ENCODE measurements at regions not wholly inside any gene's neighbourhood (a gene's known extent, or its start where the extent isn't known, plus 50 kb on each side); places are given as distances from the start of the nearest gene placed in this dataset.
A peak's percentile ranks its signal among the peaks of the same experiment; 100 is the strongest.

DNA sequence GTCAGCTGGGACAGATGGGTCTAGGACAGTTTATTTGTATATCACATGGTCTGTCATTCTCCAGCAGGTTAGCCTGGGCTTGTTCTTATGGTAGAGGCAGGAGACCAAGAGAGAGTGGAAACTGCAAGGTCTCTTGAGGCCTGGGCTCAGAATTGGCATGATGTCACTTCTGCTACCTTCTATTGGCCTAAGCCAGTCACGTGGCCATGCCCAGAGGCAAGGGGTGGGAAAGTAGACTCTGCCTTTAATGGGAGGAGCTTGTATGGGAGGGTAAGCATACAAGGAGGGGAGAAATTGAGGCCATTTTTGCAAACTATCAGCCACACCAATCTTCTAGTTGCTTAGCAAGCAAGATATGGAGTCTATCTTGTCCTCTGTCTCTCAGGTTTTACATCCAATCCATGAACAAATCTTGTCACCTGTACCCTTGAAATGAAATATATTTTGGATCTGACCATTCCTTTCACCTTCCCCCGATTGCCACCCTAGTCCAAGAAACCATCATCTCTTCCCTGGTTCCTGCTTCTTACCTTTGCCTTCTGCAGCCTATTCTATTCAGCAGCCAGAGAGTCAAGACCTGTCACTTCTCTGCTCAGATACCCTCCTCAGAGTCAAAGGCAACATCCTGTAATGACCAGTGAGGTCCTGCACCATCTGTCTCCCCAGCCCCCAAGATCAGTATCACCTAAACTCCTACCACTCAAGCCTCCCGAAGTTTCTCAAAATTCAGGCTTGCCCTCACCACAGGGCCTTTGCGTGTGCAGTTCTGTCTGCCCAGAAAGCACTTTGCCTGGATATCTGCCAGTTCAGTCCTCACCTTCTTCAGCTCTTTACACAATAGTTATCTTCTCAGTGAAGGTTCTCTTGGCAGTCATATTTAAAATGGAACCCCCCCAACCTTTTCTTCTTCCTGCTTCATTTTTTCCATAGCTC is 240.0 kb downstream of the LOXHD1 start:
- FAIRE-seq, result peak; percentile 36
- Histone ChIP-seq H3K18ac (ENCODE audit: extremely low read depth, low read length) (no peak overlapping the region), H3K27ac (ENCODE audit: low read depth, low read length) (no peak overlapping the region)

More for the DNA sequence above, 240.0 kb downstream of the LOXHD1 start:
- H4K5ac ChIP-seq (ENCODE audit: insufficient read length, low read depth, low read length), result no peak overlapping the region
- CTCF ChIA-PET (ENCODE audit: partially characterized antibody), result interaction anchor here (0.8 to 3.1 kb wide), 11 partner anchors 9 to 244 kb away, joined by 3 to 12 read pairs (median 4); no protein-coding TSS in a partner anchor
- no peak overlapping the region for H4K8ac ChIP-seq (ENCODE audit: extremely low read depth, insufficient read depth, low read length)
- H2BK15ac ChIP-seq (ENCODE audit: low read length), result peak overlapping the region; percentile 93
- peaks cover 23 to 45% (median 27%) of the 10 kb centered on the region in 4 experiments for H3K4me1 ChIP-seq (replicated peaks in 1 of 4; ENCODE audit: control insufficient read depth in 3 of 4, insufficient read depth in 4 of 4, low read length in 3 of 4)
- no peak overlapping the region for H3K4me3 ChIP-seq (ENCODE audit: extremely low read depth in 1 of 4, insufficient read depth in 2 of 4, low read depth in 3 of 4, low read length in 4 of 4)
- no peaks in the 10 kb centered on the region for H3K79me1 ChIP-seq (ENCODE audit: low read depth, low read length)
- H2BK12ac ChIP-seq (ENCODE audit: low read depth, low read length), result peak overlapping the region; percentile 62; the same call in 1 of the 2 replicates
- no peaks in the 10 kb centered on the region for H3K36me3 ChIP-seq (ENCODE audit: control insufficient read depth in 2 of 4, insufficient read depth in 4 of 4, low read length in 3 of 4)
- H4K91ac ChIP-seq (replicated peaks; ENCODE audit: insufficient read length, low read length), result no peak overlapping the region
- POLR2A ChIA-PET (ENCODE audit: partially characterized antibody), result interaction anchor here (0.5 to 1.1 kb wide), 5 partner anchors 12 to 485 kb away, joined by 3 to 4 read pairs (median 3); no protein-coding TSS in a partner anchor
- H3K23ac ChIP-seq (ENCODE audit: insufficient read length), result no peak overlapping the region
- no peaks in the 10 kb centered on the region for H3K79me2 ChIP-seq (ENCODE audit: control insufficient read depth in 1 of 2, insufficient read depth in 2 of 2, low read length in 2 of 2)
- peaks cover 0 to 2% of the 10 kb centered on the region in 2 experiments for H4K20me1 ChIP-seq (replicated peaks in 1 of 2; ENCODE audit: control insufficient read depth in 1 of 2, insufficient read depth in 2 of 2, low read length in 2 of 2)
- H3K23me2 ChIP-seq (ENCODE audit: low read depth, low read length), result no peaks in the 10 kb centered on the region
- H3K14ac ChIP-seq (ENCODE audit: insufficient read length), result no peak overlapping the region
- 0 out of 2 replicates have a peak overlapping the region, but pooled peaks have one; percentile 5 for H2BK5ac ChIP-seq (ENCODE audit: low read depth, low read length)
- H3K56ac ChIP-seq (replicated peaks; ENCODE audit: insufficient read length, low read depth, low read length), result no peak overlapping the region
- peak overlapping the region; percentile 41 for H3K4ac ChIP-seq (replicated peaks; ENCODE audit: insufficient read length, low read depth, low read length)
- H3K9me3 ChIP-seq (ENCODE audit: insufficient read depth in 2 of 2, low read depth in 1 of 2, low read length in 1 of 2), result no peaks in the 10 kb centered on the region
- peak overlapping the region; percentile 41; the same call in 1 of the 2 replicates for H2AK5ac ChIP-seq (ENCODE audit: low read depth, low read length)
- no peak for DNase-seq (ENCODE audit: low read depth in 1 of 2, low spot score in 2 of 2)
- TF ChIP-seq TAF7 (optimal IDR thresholded peaks at IDR 0.05; ENCODE audit: borderline replicate concordance, low read depth, low read length) (no peak), MAFK (IDR thresholded peaks at IDR 0.05; ENCODE audit: low read depth, low read length) (no peak), CEBPB (IDR thresholded peaks at IDR 0.05; ENCODE audit: low read depth, low read length) (no peak), KDM1A (IDR thresholded peaks at IDR 0.05; ENCODE audit: borderline replicate concordance, low read length) (peak; percentile 56; the same call in 1 of the 2 replicates), NRF1 (IDR thresholded peaks at IDR 0.05; ENCODE audit: low read depth, low read length) (no peak), CBX5 (IDR thresholded peaks at IDR 0.05; ENCODE audit: low read depth, low read length) (no peak)
- TF ChIP-seq, protein P1, sequence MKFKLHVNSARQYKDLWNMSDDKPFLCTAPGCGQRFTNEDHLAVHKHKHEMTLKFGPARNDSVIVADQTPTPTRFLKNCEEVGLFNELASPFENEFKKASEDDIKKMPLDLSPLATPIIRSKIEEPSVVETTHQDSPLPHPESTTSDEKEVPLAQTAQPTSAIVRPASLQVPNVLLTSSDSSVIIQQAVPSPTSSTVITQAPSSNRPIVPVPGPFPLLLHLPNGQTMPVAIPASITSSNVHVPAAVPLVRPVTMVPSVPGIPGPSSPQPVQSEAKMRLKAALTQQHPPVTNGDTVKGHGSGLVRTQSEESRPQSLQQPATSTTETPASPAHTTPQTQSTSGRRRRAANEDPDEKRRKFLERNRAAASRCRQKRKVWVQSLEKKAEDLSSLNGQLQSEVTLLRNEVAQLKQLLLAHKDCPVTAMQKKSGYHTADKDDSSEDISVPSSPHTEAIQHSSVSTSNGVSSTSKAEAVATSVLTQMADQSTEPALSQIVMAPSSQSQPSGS (IDR thresholded peaks at IDR 0.05; ENCODE audit: low read length), result peak; percentile 92
- TF ChIP-seq, protein P2, sequence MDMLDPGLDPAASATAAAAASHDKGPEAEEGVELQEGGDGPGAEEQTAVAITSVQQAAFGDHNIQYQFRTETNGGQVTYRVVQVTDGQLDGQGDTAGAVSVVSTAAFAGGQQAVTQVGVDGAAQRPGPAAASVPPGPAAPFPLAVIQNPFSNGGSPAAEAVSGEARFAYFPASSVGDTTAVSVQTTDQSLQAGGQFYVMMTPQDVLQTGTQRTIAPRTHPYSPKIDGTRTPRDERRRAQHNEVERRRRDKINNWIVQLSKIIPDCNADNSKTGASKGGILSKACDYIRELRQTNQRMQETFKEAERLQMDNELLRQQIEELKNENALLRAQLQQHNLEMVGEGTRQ (IDR thresholded peaks at IDR 0.05; ENCODE audit: low read length), result peak; percentile 69
- no peak overlapping the region for H3K9ac ChIP-seq (replicated peaks in 1 of 4; ENCODE audit: extremely low read depth in 1 of 4, low read depth in 3 of 4, low read length in 3 of 4)
- H3K4me2 ChIP-seq (ENCODE audit: insufficient read depth in 1 of 2, low read depth in 2 of 2, low read length in 2 of 2), result no peak overlapping the region
- H2AFZ ChIP-seq (ENCODE audit: low read length), result no peak overlapping the region
- no peaks in the 10 kb centered on the region; a peak in 2 of 7 replicates for H3K27me3 ChIP-seq (replicated peaks in 1 of 4; ENCODE audit: control insufficient read depth in 3 of 4, extremely low read depth in 1 of 4, insufficient read depth in 3 of 4, low read length in 3 of 4)
- H2BK120ac ChIP-seq (replicated peaks; ENCODE audit: low read depth, low read length), result no peak overlapping the region
- WGBS, 2 experiments (ENCODE audit: extremely low coverage in 1 of 2, insufficient coverage in 1 of 2, insufficient read length in 1 of 2, insufficient replicate concordance in 2 of 2, low coverage in 1 of 2, low lambda C conversion rate in 2 of 2, missing lambda C conversion rate in 1 of 2), result 86% methylated on average over 4 of the region's 4 CpGs; no CpG with 5 or more reads in 1 of the 2 experiments
- peak overlapping the region; percentile 73; the same call in 1 of the 2 replicates for H2BK20ac ChIP-seq (ENCODE audit: low read length)

Measured in H1 (cell line).